SK-N-MC (cell line): ENCODE measurements at regions not wholly inside any gene's neighbourhood (a gene's known extent, or its start where the extent isn't known, plus 50 kb on each side); places are given as distances from the start of the nearest gene placed in this dataset.

Experiments used
- EZH2 ChIP-seq: fragments of 200-600 bp; sonication (generic); IDR thresholded peaks from one replicate; pipeline ENCODE4 v1.6.1; 2017; ENCODE audit warnings: antibody characterized with exemption
- FOXP2 ChIP-seq: optimal IDR thresholded peaks from 2 replicates; pipeline ENCODE3; 2011; ENCODE audit warnings: mild to moderate bottlenecking, moderate library complexity; ENCODE audit not compliant: insufficient read depth; ENCODE audit errors: extremely low read length, control extremely low read depth
- POLR2AphosphoS5 ChIP-seq: IDR thresholded peaks from 2 replicates; pipeline ENCODE4 v1.6.1; 2012; ENCODE audit warnings: mild to moderate bottlenecking, low read depth, low read length, borderline replicate concordance

GRCh38 chr11:38788561-38788960 lies 2190.5 kb upstream of the RAG2 start:
- TF ChIP-seq POLR2AphosphoS5 (no peak), EZH2 (no peak), FOXP2 (no peak)
